A549 (cell line): ENCODE measurements at regions not wholly inside any gene's neighbourhood (a gene's known extent, or its start where the extent isn't known, plus 50 kb on each side); places are given as distances from the start of the nearest gene placed in this dataset.

Experiments
- BHLHE40 ChIP-seq: IDR thresholded peaks from 2 replicates; pipeline ENCODE4 v1.6.1; 2012; ENCODE audit warnings: low read depth, low read length, inconsistent platforms
- CTCF ChIP-seq: fragments of >200 bp; sonication (Bioruptor Twin); formaldehyde crosslinking; IDR thresholded peaks from 3 replicates; pipeline ENCODE4 v1.5.1; 2016
- NPAS2 ChIP-seq: fragments of 250-450 bp; sonication (Bioruptor Pico); IDR thresholded peaks from 2 replicates; pipeline ENCODE4 v1.8.0; 2022; ENCODE audit warnings: mild to moderate bottlenecking, moderate library complexity, borderline replicate concordance
- RCOR1 ChIP-seq: fragments of 150-350 bp; IDR thresholded peaks from 2 replicates; pipeline ENCODE4 v1.6.1; 2014; ENCODE audit warnings: antibody characterized with exemption, low read length, low read depth

- TF ChIP-seq RCOR1 (no peak), BHLHE40 (no peak), NPAS2 (CRISPR knock-in tag) (no peak), CTCF (no peak)
Measured at GRCh38 chr2:196293751-196294515, 122.6 kb upstream of the STK17B start.
